Frontal cortex (tissue), 3 donors: ENCODE measurements at regions not wholly inside any gene's neighbourhood (a gene's known extent, or its start where the extent isn't known, plus 50 kb on each side); places are given as distances from the start of the nearest gene placed in this dataset.
"Not testable (repeated sequence)": the region's sequence is repeated elsewhere in the genome, so short reads cannot be mapped to it uniquely, and the experiment has no call there.

Experiments
- DNase-seq, 2 donors: peaks; one replicate each; pipeline ENCODE4 v3.0.0; 2012; ENCODE audit warnings: low spot score in 2 of 2
- FAIRE-seq: peaks from 2 replicates; lab custom pipeline; 2012; peaks lifted over from hg19 to GRCh38; lab: Jason Lieb, UNC
- donor health status: control.
- donor health status: control.
- donor health status: control.

DNA sequence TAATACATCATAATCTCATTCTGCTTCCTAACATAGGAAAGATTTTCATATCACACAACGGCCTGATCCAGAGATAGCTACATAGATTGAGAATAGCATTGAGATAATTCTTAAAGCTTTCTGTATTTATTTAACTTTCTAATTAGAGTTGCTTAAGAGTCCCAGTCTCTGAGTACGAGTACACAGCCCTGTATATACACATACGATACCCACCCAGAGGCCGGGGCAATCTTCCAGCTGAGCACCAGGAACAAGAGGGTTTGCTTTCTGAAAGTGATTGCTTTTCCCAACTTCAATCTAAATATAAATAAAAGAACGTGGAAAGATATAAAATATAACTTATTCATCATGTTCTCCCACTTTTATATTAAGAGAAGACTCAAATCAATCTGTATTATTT lies 313.8 kb downstream of the COL12A1 start:
- FAIRE-seq (no peak), DNase-seq (no peak)

DNA sequence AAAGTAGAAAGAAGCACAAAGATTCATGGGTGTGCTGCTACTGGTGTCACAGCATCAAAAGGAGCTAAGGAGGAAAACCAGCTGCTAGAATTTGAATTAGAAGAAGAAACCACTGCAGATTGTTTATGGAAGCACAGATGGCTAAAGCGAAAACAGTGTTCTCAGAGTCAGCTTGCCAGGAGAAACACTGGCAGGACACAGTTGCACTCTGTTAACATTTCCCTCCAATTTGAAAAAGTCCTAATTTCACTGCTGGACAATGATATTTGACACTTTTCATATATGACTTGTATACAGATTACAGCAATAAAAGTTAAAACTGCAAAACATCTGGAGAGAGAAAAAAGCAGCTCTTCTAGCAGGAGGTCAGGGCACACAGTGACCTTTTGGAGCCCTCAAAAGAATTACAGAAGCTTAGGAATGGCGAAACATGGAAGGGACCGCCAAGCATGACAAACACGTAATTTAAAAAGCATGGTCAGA lies 314.5 kb downstream of the COL12A1 start:
- FAIRE-seq = no peak
- DNase-seq = no peak

DNA sequence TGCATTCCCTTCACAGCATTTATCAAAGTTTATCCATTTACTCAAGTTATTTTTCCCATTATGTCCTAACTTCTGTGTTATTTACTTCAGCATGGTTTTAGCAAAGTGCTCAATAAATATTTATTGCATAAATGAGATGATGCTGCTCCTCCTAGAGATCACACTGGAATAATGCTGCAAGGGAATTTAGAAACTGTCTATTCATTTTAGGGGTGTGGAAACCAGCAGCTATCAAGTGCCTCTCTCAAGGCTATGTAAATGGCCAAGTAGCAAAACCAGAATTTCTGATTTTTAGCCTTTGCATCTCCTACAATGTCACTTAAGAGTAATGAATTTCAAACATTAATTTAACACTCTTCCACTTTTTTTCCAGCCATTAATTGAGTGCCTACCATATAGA lies 316.2 kb downstream of the COL12A1 start:
- no peak for FAIRE-seq
- no peak for DNase-seq

DNA sequence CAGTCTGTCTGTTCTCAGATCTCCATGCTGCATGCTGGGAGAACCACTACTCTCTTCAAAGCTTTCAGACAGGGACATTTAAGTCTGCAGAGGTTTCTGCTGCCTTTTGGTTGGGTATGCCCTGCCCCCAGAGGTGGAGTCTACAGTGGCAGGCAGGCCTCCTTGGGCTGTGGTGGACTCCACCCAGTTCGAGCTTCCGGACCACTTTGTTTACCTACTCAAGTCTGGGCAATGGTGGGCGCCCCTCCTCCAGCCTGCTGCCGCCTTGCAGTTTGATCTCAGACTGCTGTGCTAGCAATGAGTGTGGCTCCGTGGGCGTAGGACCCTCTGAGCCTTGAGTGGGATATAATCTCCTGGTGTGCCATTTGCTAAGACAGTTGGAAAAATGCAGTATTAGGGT lies 317.1 kb downstream of the COL12A1 start:
- not testable (repeated sequence) for FAIRE-seq, DNase-seq

DNA sequence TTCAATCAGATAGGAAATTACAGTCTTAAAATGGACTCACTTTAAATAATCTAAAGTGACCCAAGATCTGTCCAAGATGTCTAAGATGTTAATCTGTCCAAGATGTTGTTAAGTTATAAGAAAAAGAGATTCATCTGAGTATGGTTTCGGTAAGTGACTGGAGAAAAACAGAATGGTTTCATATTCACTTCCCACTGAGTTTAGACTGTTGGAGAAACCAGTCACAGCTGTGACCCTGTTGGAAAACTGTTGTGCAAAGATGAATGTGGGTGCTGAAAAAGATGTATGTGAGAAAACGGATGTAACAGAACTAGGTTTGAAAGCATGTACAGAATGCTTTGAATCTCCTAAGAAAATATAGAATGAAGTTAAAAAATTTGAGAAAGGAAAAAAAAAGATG lies 325.9 kb downstream of the COL12A1 start:
- FAIRE-seq (no peak), DNase-seq (no peak)

DNA sequence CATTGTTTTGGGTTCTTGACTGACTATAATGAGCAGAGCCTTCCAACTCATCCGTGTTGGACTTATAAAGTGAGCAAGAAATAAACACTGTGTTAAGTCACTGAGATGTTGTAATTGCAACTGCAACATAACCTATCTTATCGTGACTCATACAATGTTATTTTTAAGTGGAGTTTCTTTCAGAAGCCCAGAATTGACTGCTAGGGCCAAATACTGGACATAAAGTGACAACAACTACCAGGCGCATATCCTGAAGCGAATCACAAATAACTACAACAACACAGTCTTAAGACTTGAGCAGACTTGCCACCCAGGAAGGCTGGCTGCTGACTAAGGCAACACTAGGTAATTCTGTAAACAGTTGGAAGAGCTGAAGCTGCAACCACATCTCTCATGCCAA lies 326.6 kb downstream of the COL12A1 start:
- DNase-seq = no peak
- no peak for FAIRE-seq

DNA sequence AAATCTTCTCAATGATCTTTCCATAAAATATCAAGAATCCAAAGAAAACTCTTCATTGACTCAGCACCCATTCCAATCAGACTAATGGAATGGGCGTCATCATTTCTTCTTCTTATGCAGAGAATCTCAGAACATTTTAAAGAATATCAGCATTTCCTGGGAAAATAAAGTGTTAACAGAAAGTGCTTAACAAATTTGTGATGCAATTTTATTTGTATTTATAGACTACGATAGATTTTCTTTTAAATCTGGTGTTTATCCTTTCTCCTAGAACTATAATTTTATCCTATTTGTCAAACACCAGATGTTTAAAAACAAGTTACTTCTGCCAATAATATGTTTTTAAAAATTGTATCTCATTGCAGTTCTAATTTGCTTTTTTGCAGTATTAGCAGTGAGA lies 330.7 kb downstream of the COL12A1 start:
- DNase-seq (no peak), FAIRE-seq (no peak)

DNA sequence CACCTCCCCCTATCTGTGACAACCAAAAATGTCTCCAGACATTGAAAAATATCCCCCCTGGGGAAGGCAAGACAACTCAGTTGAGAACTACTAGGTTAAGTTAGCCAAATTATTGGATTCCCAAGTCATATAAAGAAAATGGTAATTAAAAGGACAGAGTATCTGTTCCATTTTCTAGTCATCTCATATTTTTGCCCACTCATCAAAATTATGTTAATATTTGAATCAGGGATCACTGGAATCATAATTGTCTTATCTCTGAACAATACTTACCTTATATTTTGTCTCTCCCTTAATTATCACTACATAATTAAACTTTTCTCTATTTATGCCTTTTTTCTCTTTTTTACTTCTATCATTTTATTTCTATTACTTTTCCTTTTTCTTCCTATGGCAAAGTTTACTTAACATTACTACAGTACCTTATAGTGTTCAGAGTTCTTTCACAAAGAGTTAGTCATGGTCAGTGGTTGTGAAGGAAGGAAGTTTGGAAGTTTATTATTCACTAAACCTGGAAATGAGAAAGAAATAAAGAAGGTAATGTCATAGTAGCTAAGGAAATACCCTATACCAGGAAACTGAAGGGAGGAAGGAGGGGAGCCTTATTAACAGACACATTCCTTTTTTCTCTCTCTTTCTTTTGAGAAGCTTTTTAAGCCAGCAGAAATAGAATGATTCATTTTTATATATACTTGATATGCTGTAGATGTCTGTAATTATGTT lies 332.9 kb downstream of the COL12A1 start:
- DNase-seq (no peak), FAIRE-seq (peak; percentile 43)

DNA sequence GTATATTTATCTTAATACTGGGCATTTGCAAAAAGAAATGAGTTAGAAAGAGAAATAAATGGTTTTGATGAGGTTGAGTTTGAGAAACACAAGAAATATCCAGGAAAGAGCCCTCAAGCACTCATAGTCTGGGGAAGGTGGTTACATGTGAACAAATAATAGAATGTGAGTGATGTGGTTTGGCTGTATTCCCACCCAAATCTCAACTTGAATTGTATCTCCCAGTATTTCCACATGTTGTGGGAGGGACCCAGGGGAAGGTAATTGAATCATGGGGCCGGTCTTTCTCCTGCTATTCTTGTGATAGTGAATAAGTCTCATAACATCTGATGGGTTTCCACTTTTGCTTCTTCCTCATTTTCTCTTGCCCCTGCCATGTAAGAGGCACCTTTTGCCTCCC lies 334.1 kb downstream of the COL12A1 start:
- DNase-seq (no peak), FAIRE-seq (no peak)

DNA sequence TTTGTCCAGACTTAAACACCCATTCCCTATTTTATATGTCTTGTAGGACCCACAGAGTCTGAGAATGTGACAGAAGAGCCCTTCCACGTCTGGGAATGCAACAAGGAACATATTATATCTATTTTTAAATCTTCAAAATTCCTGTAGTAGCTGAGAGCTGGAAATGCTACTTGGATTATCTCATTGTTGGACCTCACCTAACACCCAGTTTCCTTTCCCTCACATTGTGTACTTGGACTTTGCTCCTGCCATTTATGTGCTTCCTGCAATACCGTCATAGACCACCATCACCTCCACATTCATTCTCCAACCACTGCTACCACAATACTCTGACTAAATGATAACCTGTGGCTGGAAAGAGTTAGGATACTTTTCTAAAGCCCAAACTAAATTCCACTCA lies 335.4 kb downstream of the COL12A1 start:
- DNase-seq (no peak), FAIRE-seq (no peak)

DNA sequence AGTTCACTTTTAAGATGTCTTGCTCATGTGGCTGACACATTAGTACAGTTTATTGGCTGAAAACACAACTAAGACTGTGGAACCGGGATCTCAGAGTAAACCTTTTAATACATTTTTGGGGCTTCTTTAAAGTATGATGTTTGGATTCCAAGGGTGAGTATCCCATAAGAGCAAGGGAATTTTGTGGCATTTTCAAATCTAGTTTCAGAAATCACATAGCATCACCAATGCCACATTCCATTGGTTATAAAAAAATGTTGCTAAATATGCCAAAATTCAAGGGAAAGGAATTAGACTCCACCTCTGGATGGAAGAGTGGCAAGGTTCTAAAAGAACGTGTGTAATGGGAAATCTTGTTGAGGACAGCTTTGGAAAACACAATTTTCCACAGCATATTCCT lies 338.6 kb downstream of the COL12A1 start:
- FAIRE-seq (no peak), DNase-seq (no peak)

DNA sequence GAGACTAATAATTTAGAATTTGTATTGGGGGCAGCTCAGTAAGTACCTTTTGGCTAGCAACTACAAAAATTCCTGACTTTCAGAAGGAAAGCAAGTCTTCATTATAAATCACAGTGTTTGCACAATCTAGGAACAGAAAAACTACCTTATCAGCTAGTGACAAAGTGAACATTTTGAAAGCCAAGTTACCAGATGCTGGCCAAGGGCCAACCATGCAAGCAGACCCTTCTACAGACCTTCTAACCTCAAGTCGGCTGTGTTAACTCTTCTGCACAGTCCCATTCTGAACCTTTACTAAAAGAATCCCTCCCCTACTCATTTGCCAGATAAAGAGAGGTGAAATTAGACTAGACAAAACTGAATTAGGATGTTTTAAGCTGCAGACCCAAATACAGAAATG lies 341.9 kb downstream of the COL12A1 start:
- FAIRE-seq (no peak), DNase-seq (no peak)

DNA sequence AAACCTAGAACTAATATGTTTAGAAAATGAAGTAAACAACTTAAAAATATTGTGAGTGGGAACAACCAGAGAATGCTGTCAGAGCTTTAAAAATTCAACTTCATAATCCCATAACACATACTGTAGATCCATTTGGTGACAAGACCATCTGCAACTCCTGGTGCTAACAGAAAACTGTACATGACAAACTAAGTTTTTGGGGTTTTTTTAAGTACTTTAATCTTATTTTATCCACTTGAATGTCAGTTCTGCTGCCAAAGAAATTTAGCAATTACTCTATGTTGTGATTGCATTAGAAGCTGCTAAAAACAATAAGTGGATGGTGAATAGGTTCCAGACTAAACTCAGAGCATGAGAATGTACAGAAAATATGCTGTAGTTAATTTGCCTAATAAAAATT lies 345.4 kb downstream of the COL12A1 start:
- no peak for DNase-seq
- FAIRE-seq = no peak

DNA sequence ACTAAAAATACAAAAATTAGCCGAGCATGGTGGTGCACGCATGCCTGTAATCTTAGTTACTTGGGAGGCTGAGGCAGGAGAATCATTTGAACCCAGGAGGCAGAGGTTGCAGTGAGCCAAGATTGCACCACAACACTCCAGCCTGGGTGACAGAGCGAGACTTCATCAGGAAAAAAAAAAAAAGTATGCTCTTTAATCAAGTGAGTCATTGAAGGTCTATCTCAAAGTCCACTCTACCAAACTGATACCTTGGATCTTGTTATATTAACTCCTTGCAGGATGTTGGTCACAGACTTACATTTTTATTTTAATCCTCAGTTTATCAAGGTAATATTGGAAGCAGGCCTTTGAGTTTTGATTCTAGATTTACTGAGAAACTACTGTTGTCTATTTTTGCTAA lies 348.7 kb downstream of the COL12A1 start:
- FAIRE-seq (no peak), DNase-seq (no peak)

DNA sequence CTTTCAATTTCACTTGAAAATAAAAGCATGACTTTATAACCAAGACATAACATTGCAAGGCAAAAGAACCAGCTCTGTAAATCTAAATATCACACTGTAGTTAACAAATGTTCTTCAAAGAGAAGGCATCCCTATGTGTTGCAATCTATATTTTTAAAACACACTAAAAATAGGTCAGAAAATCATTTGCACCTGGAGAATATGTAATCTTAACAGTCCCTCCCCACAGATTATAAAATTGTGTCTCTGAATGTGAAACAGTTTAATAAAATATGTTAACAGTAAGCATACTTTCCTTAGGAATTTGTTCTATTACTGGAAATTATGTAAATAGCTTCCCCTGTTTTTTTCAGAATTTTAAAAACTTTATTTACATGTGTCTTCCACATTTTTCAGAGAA lies 351.9 kb downstream of the COL12A1 start:
- DNase-seq (no peak), FAIRE-seq (no peak)

DNA sequence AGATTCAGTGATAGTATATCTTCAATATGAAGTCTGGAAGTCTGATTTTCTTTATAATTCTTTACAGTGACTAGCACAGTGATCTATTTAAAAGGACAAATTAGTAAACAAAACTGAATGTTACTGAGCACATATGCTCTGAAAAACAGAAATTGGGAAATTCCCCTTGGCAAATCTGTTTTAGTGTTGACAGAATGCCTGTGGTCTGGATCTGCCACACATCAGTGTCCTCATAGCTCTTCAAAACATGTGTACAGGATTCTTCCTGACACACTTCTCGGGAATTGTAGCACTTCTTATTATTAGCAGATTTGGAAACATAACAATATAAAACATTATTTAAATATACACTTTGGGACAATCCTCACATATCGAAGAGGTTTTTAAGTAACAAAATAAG lies 354.3 kb downstream of the COL12A1 start:
- DNase-seq = no peak
- FAIRE-seq = no peak

DNA sequence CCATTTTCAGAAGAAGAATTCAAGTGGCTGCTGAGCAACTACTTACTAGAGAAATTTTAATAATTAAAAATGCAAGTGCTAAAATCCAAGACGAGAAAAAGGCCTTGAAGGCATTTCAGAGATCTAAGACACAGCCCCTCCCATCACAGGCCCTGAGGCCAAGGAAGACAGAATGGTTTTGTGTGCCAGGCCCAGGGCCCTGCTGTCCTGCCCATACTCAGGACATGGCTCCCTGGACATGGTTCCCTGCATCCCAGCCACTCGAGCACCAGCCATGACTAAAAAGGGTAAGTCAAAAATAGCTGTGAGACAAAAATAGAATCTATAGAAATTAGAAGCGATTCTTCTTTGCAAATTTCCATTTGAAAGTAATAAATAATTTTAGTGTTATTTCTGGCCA lies 364.9 kb downstream of the COL12A1 start:
- DNase-seq (no peak), FAIRE-seq (no peak)

DNA sequence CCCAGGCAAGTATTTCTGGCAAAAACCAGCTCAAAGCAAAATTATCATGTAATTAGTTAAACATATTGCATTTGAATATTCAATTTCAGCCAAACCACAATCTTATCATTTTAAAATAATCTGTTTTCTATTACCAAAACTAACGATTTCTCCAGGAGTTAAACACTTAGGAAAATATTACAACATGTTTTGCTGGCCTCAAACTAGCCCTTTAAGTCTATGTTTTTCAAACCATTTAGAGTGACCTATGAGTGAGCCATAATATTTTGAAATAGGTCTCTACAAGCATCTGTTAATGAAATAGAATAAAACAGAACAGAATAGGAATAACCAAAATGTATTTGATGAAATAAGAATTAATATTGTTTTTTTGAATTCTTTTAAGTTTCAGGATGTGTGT lies 370.9 kb downstream of the COL12A1 start:
- no peak for FAIRE-seq
- DNase-seq = no peak

DNA sequence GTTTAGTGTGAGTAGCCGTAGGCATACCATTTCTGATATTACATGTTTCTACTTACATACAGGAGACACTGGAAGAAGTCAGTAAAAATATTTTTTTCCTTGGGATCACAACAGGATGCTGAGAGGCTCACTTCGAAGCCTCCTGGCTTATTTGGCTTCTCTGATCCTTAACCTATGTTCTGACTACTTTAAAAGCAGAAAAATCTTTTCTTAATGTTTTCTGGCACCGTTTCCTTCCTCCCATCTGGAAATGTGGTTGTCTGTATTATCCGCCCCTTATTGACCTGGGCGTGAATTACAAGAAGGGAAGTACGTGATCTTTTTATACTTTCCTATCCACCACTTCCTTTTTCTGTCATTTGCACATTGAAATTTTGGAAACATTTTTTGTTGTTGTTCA lies 379.6 kb downstream of the COL12A1 start:
- FAIRE-seq (no peak), DNase-seq (no peak)

DNA sequence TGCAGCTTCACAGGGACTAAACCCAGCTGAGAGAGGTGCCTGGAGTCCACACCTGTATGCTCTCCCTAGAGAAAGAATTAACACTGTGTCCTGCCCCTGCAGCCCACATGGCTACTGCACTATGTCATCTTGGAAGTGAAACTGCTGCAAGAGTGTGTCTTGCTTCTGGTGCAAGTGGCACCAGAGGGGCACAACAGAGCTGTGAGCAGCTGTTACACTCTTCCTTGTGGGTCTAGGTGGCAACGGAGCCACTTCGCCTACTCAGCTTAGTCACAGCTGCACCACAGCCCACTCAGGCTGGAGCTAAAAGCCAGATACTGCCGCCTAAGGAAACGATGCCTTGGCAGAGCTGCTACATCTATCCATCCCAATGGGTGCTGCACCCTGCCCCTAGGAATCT lies 391.4 kb downstream of the COL12A1 start:
- FAIRE-seq = no peak

DNA sequence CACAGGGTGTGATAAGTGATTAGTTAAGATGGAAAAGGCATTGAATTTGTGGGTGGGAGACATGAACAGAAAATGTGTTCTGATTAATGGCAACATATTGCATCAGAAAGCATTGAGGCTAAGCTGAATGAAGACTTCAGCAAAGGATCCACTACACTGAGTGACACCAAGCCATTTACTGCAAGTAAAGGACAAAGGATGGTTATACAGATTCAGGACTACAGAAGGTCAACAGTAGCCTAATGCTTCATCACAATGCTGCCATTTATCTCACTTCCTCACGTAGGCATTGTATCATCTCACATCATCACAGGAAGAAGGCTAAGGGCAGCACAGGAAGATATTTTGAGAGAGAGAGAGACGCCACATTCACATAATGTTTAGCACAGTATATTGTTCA lies 398.2 kb downstream of the COL12A1 start:
- FAIRE-seq (no peak), DNase-seq (no peak)

More for the DNA sequence above, 391.4 kb downstream of the COL12A1 start:
- DNase-seq = no peak
